Suprapubic skin (tissue), 3 donors: ENCODE measurements at regions not wholly inside any gene's neighbourhood (a gene's known extent, or its start where the extent isn't known, plus 50 kb on each side); places are given as distances from the start of the nearest gene placed in this dataset.

Source experiments
- EP300 ChIP-seq: sonication (generic); formaldehyde crosslinking; IDR thresholded peaks from one replicate; pipeline ENCODE4 v1.6.1; 2017; ENCODE audit warnings: antibody characterized with exemption
- POLR2A ChIP-seq, 2 donors: fragments of 450-650 bp; IDR thresholded peaks; one replicate each; pipeline ENCODE4 v1.6.1; 2017; ENCODE audit warnings: antibody characterized with exemption in 2 of 2, mild to moderate bottlenecking in 2 of 2, moderate library complexity in 2 of 2
- TF ChIP-seq, protein P1 (sequence below), 2 donors: fragments of 200-600 bp in 1 of 2; fragments of 450-650 bp in 1 of 2; sonication (generic) in 1 of 2; IDR thresholded peaks; one replicate each; pipeline ENCODE4 v1.5.1; 2016 to 2019; ENCODE audit warnings: antibody characterized with exemption in 2 of 2, mild to moderate bottlenecking in 1 of 2, moderate library complexity in 1 of 2

DNA sequence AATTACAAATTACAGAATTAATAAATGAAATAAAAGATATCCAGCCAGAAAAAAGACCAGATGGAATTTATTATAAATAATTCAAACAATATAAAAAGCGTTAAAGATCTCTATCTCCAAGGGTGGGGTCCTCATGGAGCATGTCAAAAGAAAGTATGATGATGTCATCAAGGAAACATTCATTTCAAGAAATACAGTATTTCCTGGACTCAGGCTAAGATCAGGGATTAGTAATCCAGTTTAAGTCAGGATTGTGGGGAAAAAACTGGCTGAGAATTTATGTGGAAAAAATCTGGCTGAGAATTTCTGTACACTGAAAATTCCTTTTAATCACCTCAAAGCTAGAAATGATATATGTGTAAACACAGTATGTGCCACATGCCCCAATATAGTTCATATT, 1075.3 kb downstream of the XPNPEP1 start:
- TF ChIP-seq, protein P1, sequence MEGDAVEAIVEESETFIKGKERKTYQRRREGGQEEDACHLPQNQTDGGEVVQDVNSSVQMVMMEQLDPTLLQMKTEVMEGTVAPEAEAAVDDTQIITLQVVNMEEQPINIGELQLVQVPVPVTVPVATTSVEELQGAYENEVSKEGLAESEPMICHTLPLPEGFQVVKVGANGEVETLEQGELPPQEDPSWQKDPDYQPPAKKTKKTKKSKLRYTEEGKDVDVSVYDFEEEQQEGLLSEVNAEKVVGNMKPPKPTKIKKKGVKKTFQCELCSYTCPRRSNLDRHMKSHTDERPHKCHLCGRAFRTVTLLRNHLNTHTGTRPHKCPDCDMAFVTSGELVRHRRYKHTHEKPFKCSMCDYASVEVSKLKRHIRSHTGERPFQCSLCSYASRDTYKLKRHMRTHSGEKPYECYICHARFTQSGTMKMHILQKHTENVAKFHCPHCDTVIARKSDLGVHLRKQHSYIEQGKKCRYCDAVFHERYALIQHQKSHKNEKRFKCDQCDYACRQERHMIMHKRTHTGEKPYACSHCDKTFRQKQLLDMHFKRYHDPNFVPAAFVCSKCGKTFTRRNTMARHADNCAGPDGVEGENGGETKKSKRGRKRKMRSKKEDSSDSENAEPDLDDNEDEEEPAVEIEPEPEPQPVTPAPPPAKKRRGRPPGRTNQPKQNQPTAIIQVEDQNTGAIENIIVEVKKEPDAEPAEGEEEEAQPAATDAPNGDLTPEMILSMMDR (IDR thresholded peaks at IDR 0.05), result no peak
- no peak for TF ChIP-seq POLR2A (IDR thresholded peaks at IDR 0.05)
- TF ChIP-seq EP300, result no peak
